H1 (cell line): ENCODE measurements at regions not wholly inside any gene's neighbourhood (a gene's known extent, or its start where the extent isn't known, plus 50 kb on each side); places are given as distances from the start of the nearest gene placed in this dataset.

Experiments used
- CTCF ChIP-seq, 3 experiments: IDR thresholded peaks; 1 replicate in 2 of 3; 2 replicates in 1 of 3; pipeline versions ENCODE4 v1.5.1 to v1.6.1; 2011; ENCODE audit warnings: low read length in 3 of 3, mild to moderate bottlenecking in 3 of 3, inconsistent platforms in 2 of 3, low read depth in 1 of 3, moderate library complexity in 1 of 3; ENCODE audit not compliant: insufficient read depth in 1 of 3; ENCODE audit errors: control extremely low read depth in 1 of 3
- EGR1 ChIP-seq: IDR thresholded peaks from 2 replicates; pipeline ENCODE4 v1.6.1; 2011; ENCODE audit warnings: low read depth, low read length, borderline replicate concordance
- EZH2 ChIP-seq: fragments of 200-600 bp; sonication (generic); IDR thresholded peaks from 2 replicates; pipeline ENCODE4 v1.7.1; 2012; ENCODE audit warnings: low read depth, mild to moderate bottlenecking, moderate library complexity, low read length, inconsistent platforms; ENCODE audit not compliant: severe bottlenecking
- POLR2A ChIP-seq, 2 experiments: IDR thresholded peaks; 1 replicate in 1 of 2; 2 replicates in 1 of 2; pipeline ENCODE4 v1.6.1; 2011; ENCODE audit warnings: low read depth in 2 of 2, low read length in 2 of 2, mild to moderate bottlenecking in 2 of 2; ENCODE audit errors: control extremely low read depth in 1 of 2
- POLR2AphosphoS5 ChIP-seq: IDR thresholded peaks from 2 replicates; pipeline ENCODE4 v1.6.1; 2011; ENCODE audit warnings: low read depth, low read length
- RAD21 ChIP-seq, 2 experiments: IDR thresholded peaks in 1 of 2; conservative IDR thresholded peaks in 1 of 2; 2 replicates each; pipeline ENCODE4 v1.6.1; 2011; ENCODE audit warnings: low read depth in 2 of 2, low read length in 2 of 2, improper control_type of control experiment in 1 of 2, inconsistent platforms in 1 of 2, mild to moderate bottlenecking in 1 of 2, moderate library complexity in 1 of 2
- SIN3A ChIP-seq, 2 experiments: IDR thresholded peaks in 1 of 2; conservative IDR thresholded peaks in 1 of 2; 2 replicates each; pipeline ENCODE4 v1.6.1; 2011 to 2012; ENCODE audit warnings: low read length in 2 of 2, improper control_type of control experiment in 1 of 2, low read depth in 1 of 2, mild to moderate bottlenecking in 1 of 2
- TAF1 ChIP-seq: IDR thresholded peaks from 2 replicates; pipeline ENCODE4 v1.6.1; 2011; ENCODE audit warnings: mild to moderate bottlenecking, low read depth, low read length
- TEAD4 ChIP-seq: IDR thresholded peaks from 2 replicates; pipeline ENCODE4 v1.6.1; 2012; ENCODE audit warnings: low read depth, low read length, inconsistent platforms, mixed read lengths

- TF ChIP-seq EZH2 = no peak
- TF ChIP-seq RAD21 (IDR thresholded peaks at IDR 0.05 in 1 of 2, conservative IDR thresholded peaks at IDR 0.05 in 1 of 2; ENCODE audit: low read depth in 2 of 2, low read length in 2 of 2) = no peak
- no peak for TF ChIP-seq CTCF (IDR thresholded peaks at IDR 0.05; ENCODE audit: control extremely low read depth in 1 of 3, insufficient read depth in 1 of 3, low read depth in 1 of 3, low read length in 3 of 3)
- no peak for TF ChIP-seq TAF1
- no peak for TF ChIP-seq POLR2AphosphoS5
- no peak for TF ChIP-seq POLR2A (IDR thresholded peaks at IDR 0.05; ENCODE audit: control extremely low read depth in 1 of 2, low read depth in 2 of 2, low read length in 2 of 2)
- no peak for TF ChIP-seq SIN3A (conservative IDR thresholded peaks at IDR 0.05 in 1 of 2, IDR thresholded peaks at IDR 0.05 in 1 of 2; ENCODE audit: low read depth in 1 of 2, low read length in 2 of 2)
- no peak for TF ChIP-seq EGR1
- no peak for TF ChIP-seq TEAD4
Observed at GRCh38 chr2:220999356-220999755, 572.7 kb downstream of the EPHA4 start.
